ENCODE measurements at regions not wholly inside any gene's neighbourhood (a gene's known extent, or its start where the extent isn't known, plus 50 kb on each side); places are given as distances from the start of the nearest gene placed in this dataset.

DNA sequence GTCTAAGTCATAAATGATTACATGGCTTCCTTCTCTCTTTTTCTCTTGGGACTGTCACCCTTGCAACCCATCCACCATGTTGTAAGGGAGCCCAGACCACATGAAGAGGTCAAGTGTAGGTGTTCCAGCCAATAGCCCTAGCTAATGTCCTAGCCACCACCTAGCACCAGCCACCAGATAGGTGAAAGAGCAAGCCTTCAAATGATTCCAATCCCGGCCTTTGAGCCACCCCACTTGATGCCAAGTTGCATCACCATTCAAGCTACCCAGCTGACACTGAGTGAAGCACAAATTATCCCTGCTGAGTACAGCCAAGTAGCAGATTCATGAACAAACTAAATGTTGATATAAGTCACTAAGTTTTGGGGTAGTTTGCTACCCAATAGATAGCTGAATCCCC is 274.3 kb downstream of the BCOR start:
- ChIA-PET CTCF (ENCODE audit: low intra/inter-chr PET ratio) (no interaction called here), POLR2A (no interaction called here)
- Histone ChIP-seq H3K79me2 (ENCODE audit: control insufficient read depth, insufficient read depth, low read length) (no peaks in the 10 kb centered on the region), H3K4me2 (ENCODE audit: insufficient read depth, low read length) (no peak overlapping the region), H3K4me1 (replicated peaks in 1 of 2; ENCODE audit: control insufficient read depth in 2 of 2, insufficient read depth in 2 of 2, low read length in 2 of 2) (no peaks in the 10 kb centered on the region), H3K9me1 (ENCODE audit: control insufficient read depth, insufficient read depth, low read length) (no peaks in the 10 kb centered on the region), H3K27ac (ENCODE audit: extremely low read depth, low read depth, low read length) (no peak overlapping the region), H3K27me3 (ENCODE audit: control insufficient read depth in 2 of 2, insufficient read depth in 2 of 2, low read length in 2 of 2) (no peaks in the 10 kb centered on the region), H3K9ac (ENCODE audit: insufficient read depth in 1 of 2, low read depth in 2 of 2, low read length in 2 of 2) (no peak overlapping the region), H3K9me3 (replicated peaks; ENCODE audit: control insufficient read depth, insufficient read depth, low read depth, low read length) (no peaks in the 10 kb centered on the region), H3K36me3 (ENCODE audit: control insufficient read depth, insufficient read depth, low read length) (no peaks in the 10 kb centered on the region), H3K4me3 (no peak overlapping the region), H2AFZ (ENCODE audit: low read depth, low read length) (no peak overlapping the region), H4K20me1 (replicated peaks; ENCODE audit: control insufficient read depth, insufficient read depth, low read length) (no peaks in the 10 kb centered on the region)
- BruUV-seq (replicated peaks) = no TSS peak
- no peak for TF ChIP-seq ETS2 (tag; IDR thresholded peaks at IDR 0.05; ENCODE audit: borderline replicate concordance, poor library complexity, severe bottlenecking)
- TF ChIP-seq ZNF253 (CRISPR knock-in tag; conservative IDR thresholded peaks at IDR 0.05) = no peak
- TF ChIP-seq, protein P1, sequence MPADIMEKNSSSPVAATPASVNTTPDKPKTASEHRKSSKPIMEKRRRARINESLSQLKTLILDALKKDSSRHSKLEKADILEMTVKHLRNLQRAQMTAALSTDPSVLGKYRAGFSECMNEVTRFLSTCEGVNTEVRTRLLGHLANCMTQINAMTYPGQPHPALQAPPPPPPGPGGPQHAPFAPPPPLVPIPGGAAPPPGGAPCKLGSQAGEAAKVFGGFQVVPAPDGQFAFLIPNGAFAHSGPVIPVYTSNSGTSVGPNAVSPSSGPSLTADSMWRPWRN (IDR thresholded peaks at IDR 0.05; ENCODE audit: low read depth) = no peak
- no peak for TF ChIP-seq BRF1 (IDR thresholded peaks at IDR 0.05; ENCODE audit: borderline replicate concordance, extremely low read depth, insufficient read length)
- no peak for TF ChIP-seq MAZ (CRISPR knock-in tag; conservative IDR thresholded peaks at IDR 0.05 in 1 of 2, IDR thresholded peaks at IDR 0.05 in 1 of 2)
- TF ChIP-seq TGIF2 (CRISPR knock-in tag; IDR thresholded peaks at IDR 0.05) = no peak
- TF ChIP-seq CC2D1A (IDR thresholded peaks at IDR 0.05) = no peak
- TF ChIP-seq RBM22 (IDR thresholded peaks at IDR 0.05; ENCODE audit: low read depth, low read length, poor library complexity, severe bottlenecking) = no peak
- TF ChIP-seq, protein P2, sequence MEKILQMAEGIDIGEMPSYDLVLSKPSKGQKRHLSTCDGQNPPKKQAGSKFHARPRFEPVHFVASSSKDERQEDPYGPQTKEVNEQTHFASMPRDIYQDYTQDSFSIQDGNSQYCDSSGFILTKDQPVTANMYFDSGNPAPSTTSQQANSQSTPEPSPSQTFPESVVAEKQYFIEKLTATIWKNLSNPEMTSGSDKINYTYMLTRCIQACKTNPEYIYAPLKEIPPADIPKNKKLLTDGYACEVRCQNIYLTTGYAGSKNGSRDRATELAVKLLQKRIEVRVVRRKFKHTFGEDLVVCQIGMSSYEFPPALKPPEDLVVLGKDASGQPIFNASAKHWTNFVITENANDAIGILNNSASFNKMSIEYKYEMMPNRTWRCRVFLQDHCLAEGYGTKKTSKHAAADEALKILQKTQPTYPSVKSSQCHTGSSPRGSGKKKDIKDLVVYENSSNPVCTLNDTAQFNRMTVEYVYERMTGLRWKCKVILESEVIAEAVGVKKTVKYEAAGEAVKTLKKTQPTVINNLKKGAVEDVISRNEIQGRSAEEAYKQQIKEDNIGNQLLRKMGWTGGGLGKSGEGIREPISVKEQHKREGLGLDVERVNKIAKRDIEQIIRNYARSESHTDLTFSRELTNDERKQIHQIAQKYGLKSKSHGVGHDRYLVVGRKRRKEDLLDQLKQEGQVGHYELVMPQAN (IDR thresholded peaks at IDR 0.05; ENCODE audit: borderline replicate concordance) = no peak
- TF ChIP-seq, protein P3, sequence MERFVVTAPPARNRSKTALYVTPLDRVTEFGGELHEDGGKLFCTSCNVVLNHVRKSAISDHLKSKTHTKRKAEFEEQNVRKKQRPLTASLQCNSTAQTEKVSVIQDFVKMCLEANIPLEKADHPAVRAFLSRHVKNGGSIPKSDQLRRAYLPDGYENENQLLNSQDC (CRISPR knock-in tag; IDR thresholded peaks at IDR 0.05) = no peak
- no peak for TF ChIP-seq RAD51 (IDR thresholded peaks at IDR 0.05; ENCODE audit: borderline replicate concordance, low read depth)
- TF ChIP-seq PRMT5 (CRISPR knock-in tag; IDR thresholded peaks at IDR 0.05) = no peak
- TF ChIP-seq ZNF696 (CRISPR knock-in tag; conservative IDR thresholded peaks at IDR 0.05) = no peak
- TF ChIP-seq MEF2D (tag; conservative IDR thresholded peaks at IDR 0.05; ENCODE audit: low read depth) = no peak
- no peak for TF ChIP-seq RBM14 (IDR thresholded peaks at IDR 0.05; ENCODE audit: borderline replicate concordance, insufficient read depth, low read depth, low read length)
- DNase-seq (ENCODE audit: extremely low read depth in 1 of 4, low spot score in 3 of 4) = no peak
- ATAC-seq = no peak
- in situ Hi-C loops (cut with MboI) = no loop called here
- FAIRE-seq = no peak
- WGBS (ENCODE audit: insufficient coverage, low coverage, missing lambda C conversion rate) = 0% methylated on average over 1 of the region's 1 CpG
- intact Hi-C loops (cut with micrococcal nuclease) = no loop called here
